ENCODE measurements at regions not wholly inside any gene's neighbourhood (a gene's known extent, or its start where the extent isn't known, plus 50 kb on each side); places are given as distances from the start of the nearest gene placed in this dataset.

GRCh38 chr17:13835151-13835550, 233.4 kb upstream of the HS3ST3A1 start:
- 87% methylated on average over 2 of the region's 2 CpGs; no CpG with 5 or more reads in 1 of the 2 experiments for WGBS, 2 experiments (ENCODE audit: extremely low coverage in 1 of 2, insufficient coverage in 1 of 2, insufficient read length in 1 of 2, insufficient replicate concordance in 2 of 2, low coverage in 1 of 2, low lambda C conversion rate in 2 of 2, missing lambda C conversion rate in 1 of 2)
- no peak overlapping the region for H3K27ac ChIP-seq (ENCODE audit: low read depth, low read length)
- H2BK20ac ChIP-seq (ENCODE audit: low read length), result no peak overlapping the region

More at GRCh38 chr17:13835151-13835550, 233.4 kb upstream of the HS3ST3A1 start:
- Histone ChIP-seq H3K4me3 (ENCODE audit: extremely low read depth in 1 of 4, insufficient read depth in 2 of 4, low read depth in 3 of 4, low read length in 4 of 4) (no peak overlapping the region), H3K14ac (ENCODE audit: insufficient read length) (no peak overlapping the region), H2BK12ac (ENCODE audit: low read depth, low read length) (no peak overlapping the region), H4K5ac (ENCODE audit: insufficient read length, low read depth, low read length) (no peak overlapping the region), H2BK15ac (ENCODE audit: low read length) (no peak overlapping the region), H3K56ac (replicated peaks; ENCODE audit: insufficient read length, low read depth, low read length) (no peak overlapping the region), H3K4me1 (replicated peaks in 1 of 4; ENCODE audit: control insufficient read depth in 3 of 4, insufficient read depth in 4 of 4, low read length in 3 of 4) (no peaks in the 10 kb centered on the region), H2AFZ (ENCODE audit: low read length) (no peak overlapping the region), H3K23me2 (ENCODE audit: low read depth, low read length) (no peaks in the 10 kb centered on the region), H4K20me1 (replicated peaks in 1 of 2; ENCODE audit: control insufficient read depth in 1 of 2, insufficient read depth in 2 of 2, low read length in 2 of 2) (no peaks in the 10 kb centered on the region), H2BK120ac (replicated peaks; ENCODE audit: low read depth, low read length) (no peak overlapping the region), H3K4ac (replicated peaks; ENCODE audit: insufficient read length, low read depth, low read length) (no peak overlapping the region), H3K9ac (replicated peaks in 1 of 4; ENCODE audit: extremely low read depth in 1 of 4, low read depth in 3 of 4, low read length in 3 of 4) (no peak overlapping the region), H3K36me3 (ENCODE audit: control insufficient read depth in 2 of 4, insufficient read depth in 4 of 4, low read length in 3 of 4) (no peaks in the 10 kb centered on the region), H3K27me3 (replicated peaks in 1 of 4; ENCODE audit: control insufficient read depth in 3 of 4, extremely low read depth in 1 of 4, insufficient read depth in 3 of 4, low read length in 3 of 4) (no peaks in the 10 kb centered on the region), H2AK5ac (ENCODE audit: low read depth, low read length) (no peak overlapping the region), H4K8ac (ENCODE audit: extremely low read depth, insufficient read depth, low read length) (no peak overlapping the region), H3K4me2 (ENCODE audit: insufficient read depth in 1 of 2, low read depth in 2 of 2, low read length in 2 of 2) (no peak overlapping the region), H3K79me1 (ENCODE audit: low read depth, low read length) (no peaks in the 10 kb centered on the region), H2BK5ac (ENCODE audit: low read depth, low read length) (no peak overlapping the region), H3K23ac (ENCODE audit: insufficient read length) (no peak overlapping the region), H3K79me2 (ENCODE audit: control insufficient read depth in 1 of 2, insufficient read depth in 2 of 2, low read length in 2 of 2) (no peaks in the 10 kb centered on the region), H4K91ac (replicated peaks; ENCODE audit: insufficient read length, low read length) (no peak overlapping the region), H3K9me3 (ENCODE audit: insufficient read depth in 2 of 2, low read depth in 1 of 2, low read length in 1 of 2) (no peaks in the 10 kb centered on the region), H3K18ac (ENCODE audit: extremely low read depth, low read length) (no peak overlapping the region)
- CTCF ChIA-PET (ENCODE audit: partially characterized antibody), result no interaction called here
- no peak for FAIRE-seq
- DNase-seq (ENCODE audit: low read depth in 1 of 2, low spot score in 2 of 2), result no peak
- POLR2A ChIA-PET (ENCODE audit: partially characterized antibody), result no interaction called here
- TF ChIP-seq SIN3A (conservative IDR thresholded peaks at IDR 0.05 in 1 of 2, IDR thresholded peaks at IDR 0.05 in 1 of 2; ENCODE audit: low read depth in 1 of 2, low read length in 2 of 2), result no peak
- no peak for TF ChIP-seq SAP30 (IDR thresholded peaks at IDR 0.05; ENCODE audit: insufficient read depth, insufficient replicate concordance, low read length)
- no peak for TF ChIP-seq TAF7 (optimal IDR thresholded peaks at IDR 0.05; ENCODE audit: borderline replicate concordance, low read depth, low read length)
- TF ChIP-seq TCF12 (IDR thresholded peaks at IDR 0.05; ENCODE audit: low read depth, low read length), result no peak
- no peak for TF ChIP-seq CTBP2 (IDR thresholded peaks at IDR 0.05; ENCODE audit: borderline replicate concordance, insufficient read depth, insufficient read length, low read length)

Data from H1 (cell line).